Inflammatory macrophage treated with lipopolysaccharide for 1 hour (primary cell): ENCODE measurements at regions not wholly inside any gene's neighbourhood (a gene's known extent, or its start where the extent isn't known, plus 50 kb on each side); places are given as distances from the start of the nearest gene placed in this dataset.

ENCODE experiments used
- DNase-seq, 2 donors: peaks; one replicate each; pipeline ENCODE4 v3.0.0-alpha.2; 2020 to 2022

- DNase-seq, result no peak
Measured at GRCh38 chr13:74644229-74644628, 510.0 kb upstream of the KLF12 start.

GRCh38 chr13:74641586-74641985, 507.4 kb upstream of the KLF12 start:
- DNase-seq, result no peak

GRCh38 chr13:74633734-74634133, 499.5 kb upstream of the KLF12 start:
- DNase-seq, result no peak

- no peak for DNase-seq
Measured at GRCh38 chr13:74629985-74630384, 495.8 kb upstream of the KLF12 start.

- DNase-seq, result no peak
Measured at GRCh38 chr13:74625541-74625940, 491.3 kb upstream of the KLF12 start.

GRCh38 chr13:74623761-74624160, 489.6 kb upstream of the KLF12 start:
- DNase-seq, result no peak

- DNase-seq, result no peak
Measured at GRCh38 chr13:74622284-74622683, 488.1 kb upstream of the KLF12 start.

- DNase-seq, result no peak
Measured at GRCh38 chr13:74620711-74621110, 486.5 kb upstream of the KLF12 start.

- DNase-seq, result no peak
Measured at GRCh38 chr13:74620308-74620707, 486.1 kb upstream of the KLF12 start.

- no peak for DNase-seq
Measured at GRCh38 chr13:74597526-74597925, 463.3 kb upstream of the KLF12 start.

GRCh38 chr13:74596691-74597090, 462.5 kb upstream of the KLF12 start:
- no peak for DNase-seq

GRCh38 chr13:74593688-74594087, 459.5 kb upstream of the KLF12 start:
- DNase-seq, result no peak

GRCh38 chr13:74586847-74587246, 452.6 kb upstream of the KLF12 start:
- DNase-seq, result no peak

- DNase-seq, result no peak
Measured at GRCh38 chr13:74576420-74576819, 442.2 kb upstream of the KLF12 start.

GRCh38 chr13:74575729-74576125, 441.5 kb upstream of the KLF12 start:
- DNase-seq, result no peak

- no peak for DNase-seq
Measured at GRCh38 chr13:74574964-74575728, 440.9 kb upstream of the KLF12 start.

- no peak for DNase-seq
Measured at GRCh38 chr13:74573654-74574053, 439.4 kb upstream of the KLF12 start.

- DNase-seq, result no peak
Measured at GRCh38 chr13:74571811-74572210, 437.6 kb upstream of the KLF12 start.

- DNase-seq, result no peak
Measured at GRCh38 chr13:74570834-74571233, 436.6 kb upstream of the KLF12 start.

GRCh38 chr13:74570046-74570445, 435.8 kb upstream of the KLF12 start:
- DNase-seq, result no peak

- DNase-seq, result no peak
Measured at GRCh38 chr13:74569251-74569650, 435.0 kb upstream of the KLF12 start.

GRCh38 chr13:74567485-74567884, 433.3 kb upstream of the KLF12 start:
- DNase-seq, result no peak

- no peak for DNase-seq
Measured at GRCh38 chr13:74562381-74562780, 428.2 kb upstream of the KLF12 start.

- DNase-seq, result no peak
Measured at GRCh38 chr13:74561155-74561554, 427.0 kb upstream of the KLF12 start.

GRCh38 chr13:74560325-74560724, 426.1 kb upstream of the KLF12 start:
- DNase-seq, result no peak
